ENCODE measurements at regions not wholly inside any gene's neighbourhood (a gene's known extent, or its start where the extent isn't known, plus 50 kb on each side); places are given as distances from the start of the nearest gene placed in this dataset.
A peak's percentile ranks its signal among the peaks of the same experiment; 100 is the strongest.

DNA sequence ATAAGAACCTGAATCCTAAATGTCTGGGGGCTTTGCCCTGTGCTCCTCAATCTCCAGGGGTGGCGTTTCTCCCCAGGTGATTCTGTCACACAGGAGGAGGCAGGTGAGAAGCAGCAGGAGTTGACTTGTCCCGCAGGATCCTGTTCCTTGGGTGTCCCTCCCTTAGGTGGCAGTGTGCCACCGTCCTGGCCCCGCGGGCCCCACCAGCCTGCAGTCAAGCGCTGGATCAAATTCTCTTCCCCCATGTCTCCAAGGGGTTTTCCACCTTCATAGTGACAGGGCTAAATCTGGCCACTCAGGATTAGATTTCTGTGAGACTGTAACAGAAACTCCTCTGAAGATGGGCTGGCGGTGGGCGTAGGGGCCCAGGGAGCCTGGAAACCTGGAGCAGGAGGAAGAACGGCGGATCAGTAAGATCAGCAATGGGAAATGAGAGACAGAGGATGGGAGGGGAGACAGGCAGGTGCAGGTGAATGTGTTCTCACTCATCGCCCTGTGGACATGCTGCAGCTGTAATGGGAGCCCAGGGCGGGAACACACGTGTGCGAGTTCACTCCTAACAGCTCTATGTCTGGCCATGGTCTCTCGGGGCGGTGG lies 329.2 kb upstream of the COBL start:
- no peak for DNase-seq
- no peaks in the 10 kb centered on the region for H3K36me3 ChIP-seq (ENCODE audit: control insufficient read depth, insufficient read depth, low read length)
- H2AK5ac ChIP-seq (ENCODE audit: low read length), result no peak overlapping the region
- H3K4me2 ChIP-seq (ENCODE audit: low read length), result no peak overlapping the region
- H2BK15ac ChIP-seq (replicated peaks; ENCODE audit: low read depth), result no peak overlapping the region
- no peak overlapping the region for H3K56ac ChIP-seq (ENCODE audit: low read length)
- no peak overlapping the region for H3K4me3 ChIP-seq (ENCODE audit: low read length)
- H4K8ac ChIP-seq (ENCODE audit: low read depth, low read length), result no peak overlapping the region
- H4K5ac ChIP-seq (ENCODE audit: low read length), result no peak overlapping the region
- no peak overlapping the region for H3K18ac ChIP-seq (ENCODE audit: low read length)
- no peak overlapping the region for H3K9ac ChIP-seq (ENCODE audit: low read length)
- H3K79me1 ChIP-seq (ENCODE audit: low read length), result no peaks in the 10 kb centered on the region
- H3K23ac ChIP-seq (ENCODE audit: low read length), result no peak overlapping the region
- H3K27ac ChIP-seq (ENCODE audit: low read depth, low read length), result no peak overlapping the region
- no peaks in the 10 kb centered on the region for H3K79me2 ChIP-seq (ENCODE audit: control insufficient read depth, insufficient read depth, low read length)
- peaks cover 5% of the 10 kb centered on the region for H3K4me1 ChIP-seq (ENCODE audit: control insufficient read depth, low read depth, low read length)
- WGBS (ENCODE audit: extremely low coverage, insufficient coverage, low lambda C conversion rate), result no CpG with 5 or more reads among the region's 16 CpGs
- H2BK120ac ChIP-seq (ENCODE audit: low read depth, low read length), result no peak overlapping the region
- H3K4ac ChIP-seq (ENCODE audit: low read depth, low read length), result no peak overlapping the region
- H3K27me3 ChIP-seq (ENCODE audit: insufficient read depth, low read length, poor library complexity), result no peaks in the 10 kb centered on the region
- H2BK5ac ChIP-seq (ENCODE audit: low read length), result no peak overlapping the region

DNA sequence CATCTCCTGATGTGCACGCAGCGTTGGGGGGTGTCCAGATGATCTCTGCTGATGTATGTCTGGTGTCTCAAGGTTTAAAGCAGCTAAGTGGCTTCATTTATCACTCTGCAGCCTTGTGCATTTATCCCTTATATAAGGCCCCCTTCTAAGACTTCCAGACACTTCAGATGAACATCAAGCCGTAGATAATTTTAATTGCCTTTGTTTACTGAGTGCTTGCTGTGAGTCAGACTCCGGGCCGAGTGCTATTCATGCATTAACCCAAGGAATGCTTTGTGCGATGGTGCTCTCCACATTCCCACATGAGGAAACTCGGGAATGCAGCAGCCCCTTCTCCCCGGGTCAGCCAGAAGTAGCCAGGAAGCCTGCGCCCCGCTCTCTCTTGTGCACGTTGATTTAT lies 328.6 kb upstream of the COBL start:
- Histone ChIP-seq H3K4ac (ENCODE audit: low read depth, low read length) (no peak overlapping the region), H4K8ac (ENCODE audit: low read depth, low read length) (no peak overlapping the region), H3K18ac (ENCODE audit: low read length) (no peak overlapping the region), H3K27ac (ENCODE audit: low read depth, low read length) (no peak overlapping the region), H3K23ac (ENCODE audit: low read length) (no peak overlapping the region), H3K4me2 (ENCODE audit: low read length) (no peak overlapping the region), H2BK15ac (replicated peaks; ENCODE audit: low read depth) (no peak overlapping the region), H3K79me2 (ENCODE audit: control insufficient read depth, insufficient read depth, low read length) (no peaks in the 10 kb centered on the region), H3K4me1 (ENCODE audit: control insufficient read depth, low read depth, low read length) (peaks cover 5% of the 10 kb centered on the region), H3K56ac (ENCODE audit: low read length) (no peak overlapping the region), H2BK120ac (ENCODE audit: low read depth, low read length) (no peak overlapping the region), H3K79me1 (ENCODE audit: low read length) (no peaks in the 10 kb centered on the region), H3K36me3 (ENCODE audit: control insufficient read depth, insufficient read depth, low read length) (no peaks in the 10 kb centered on the region), H2BK5ac (ENCODE audit: low read length) (no peak overlapping the region), H2AK5ac (ENCODE audit: low read length) (no peak overlapping the region), H3K4me3 (ENCODE audit: low read length) (no peak overlapping the region), H3K27me3 (ENCODE audit: insufficient read depth, low read length, poor library complexity) (no peaks in the 10 kb centered on the region), H3K9ac (ENCODE audit: low read length) (no peak overlapping the region), H4K5ac (ENCODE audit: low read length) (no peak overlapping the region)
- WGBS (ENCODE audit: extremely low coverage, insufficient coverage, low lambda C conversion rate), result no CpG with 5 or more reads among the region's 11 CpGs
- peak; percentile 30 for DNase-seq

DNA sequence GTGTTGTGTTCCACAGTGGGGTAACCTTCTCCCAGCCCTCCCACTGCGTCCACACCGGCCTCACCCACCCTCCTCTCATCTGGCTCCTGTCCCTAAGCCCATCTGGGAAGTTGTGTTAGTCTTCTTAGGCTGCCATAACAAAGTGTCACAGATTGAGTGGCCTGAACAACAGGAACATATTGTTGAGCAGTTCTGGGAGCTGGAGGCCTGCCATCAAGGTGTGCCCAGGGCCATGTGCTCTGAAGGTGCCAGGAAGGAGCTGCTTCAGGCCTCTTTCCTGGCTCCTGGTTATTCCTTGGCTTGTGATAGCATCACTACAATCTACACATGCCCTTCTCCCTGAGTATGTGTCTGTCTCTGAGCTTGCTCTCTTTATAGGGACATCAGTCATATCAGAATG lies 327.6 kb upstream of the COBL start:
- H3K56ac ChIP-seq (ENCODE audit: low read length), result no peak overlapping the region
- no peak overlapping the region for H2BK15ac ChIP-seq (replicated peaks; ENCODE audit: low read depth)
- no peak overlapping the region for H2BK120ac ChIP-seq (ENCODE audit: low read depth, low read length)
- no peak overlapping the region for H3K4me3 ChIP-seq (ENCODE audit: low read length)
- no peak overlapping the region for H4K8ac ChIP-seq (ENCODE audit: low read depth, low read length)
- no peak overlapping the region for H3K4ac ChIP-seq (ENCODE audit: low read depth, low read length)
- no peak overlapping the region for H2BK5ac ChIP-seq (ENCODE audit: low read length)
- no peak for DNase-seq
- H3K79me2 ChIP-seq (ENCODE audit: control insufficient read depth, insufficient read depth, low read length), result no peaks in the 10 kb centered on the region
- H3K23ac ChIP-seq (ENCODE audit: low read length), result no peak overlapping the region
- H3K27ac ChIP-seq (ENCODE audit: low read depth, low read length), result no peak overlapping the region
- no peak overlapping the region for H2AK5ac ChIP-seq (ENCODE audit: low read length)
- no peaks in the 10 kb centered on the region for H3K36me3 ChIP-seq (ENCODE audit: control insufficient read depth, insufficient read depth, low read length)
- H4K5ac ChIP-seq (ENCODE audit: low read length), result no peak overlapping the region
- peaks cover 5% of the 10 kb centered on the region for H3K4me1 ChIP-seq (ENCODE audit: control insufficient read depth, low read depth, low read length)
- H3K79me1 ChIP-seq (ENCODE audit: low read length), result no peaks in the 10 kb centered on the region
- no peaks in the 10 kb centered on the region for H3K27me3 ChIP-seq (ENCODE audit: insufficient read depth, low read length, poor library complexity)
- H3K4me2 ChIP-seq (ENCODE audit: low read length), result no peak overlapping the region
- H3K9ac ChIP-seq (ENCODE audit: low read length), result no peak overlapping the region
- H3K18ac ChIP-seq (ENCODE audit: low read length), result no peak overlapping the region
- no CpG with 5 or more reads among the region's 2 CpGs for WGBS (ENCODE audit: extremely low coverage, insufficient coverage, low lambda C conversion rate)

DNA sequence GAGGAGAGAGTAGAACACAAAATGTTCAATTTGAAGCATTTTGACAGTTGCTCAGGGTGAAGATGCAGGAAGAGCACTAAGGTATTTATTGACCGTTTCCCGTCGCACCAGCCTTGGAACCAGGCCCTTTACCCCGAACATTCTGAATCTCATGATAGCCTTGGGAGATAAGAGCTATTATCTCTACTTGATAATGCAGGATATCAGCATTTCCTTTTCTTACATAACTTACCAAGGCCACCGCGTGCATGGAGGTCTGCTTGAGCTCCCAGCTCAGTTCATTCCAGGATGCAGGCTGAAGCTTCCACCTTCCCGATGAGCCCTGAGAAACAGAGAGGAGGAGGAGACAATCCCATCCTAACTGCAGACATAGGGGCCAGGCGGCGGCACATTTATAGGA lies 324.2 kb upstream of the COBL start:
- no CpG with 5 or more reads among the region's 9 CpGs for WGBS (ENCODE audit: extremely low coverage, insufficient coverage, low lambda C conversion rate)
- H3K4me3 ChIP-seq (ENCODE audit: low read length), result no peak overlapping the region
- H3K56ac ChIP-seq (ENCODE audit: low read length), result no peak overlapping the region
- no peak overlapping the region for H2BK15ac ChIP-seq (replicated peaks; ENCODE audit: low read depth)
- H3K23ac ChIP-seq (ENCODE audit: low read length), result no peak overlapping the region
- H3K4me2 ChIP-seq (ENCODE audit: low read length), result no peak overlapping the region
- H3K79me1 ChIP-seq (ENCODE audit: low read length), result no peaks in the 10 kb centered on the region
- no peak overlapping the region for H3K18ac ChIP-seq (ENCODE audit: low read length)
- no peaks in the 10 kb centered on the region for H3K36me3 ChIP-seq (ENCODE audit: control insufficient read depth, insufficient read depth, low read length)
- H2BK120ac ChIP-seq (ENCODE audit: low read depth, low read length), result no peak overlapping the region
- no peak overlapping the region for H3K4ac ChIP-seq (ENCODE audit: low read depth, low read length)
- H3K27ac ChIP-seq (ENCODE audit: low read depth, low read length), result no peak overlapping the region
- H3K79me2 ChIP-seq (ENCODE audit: control insufficient read depth, insufficient read depth, low read length), result no peaks in the 10 kb centered on the region
- H3K9ac ChIP-seq (ENCODE audit: low read length), result no peak overlapping the region
- H3K4me1 ChIP-seq (ENCODE audit: control insufficient read depth, low read depth, low read length), result no peaks in the 10 kb centered on the region
- no peaks in the 10 kb centered on the region for H3K27me3 ChIP-seq (ENCODE audit: insufficient read depth, low read length, poor library complexity)
- DNase-seq, result peak; percentile 75
- H4K8ac ChIP-seq (ENCODE audit: low read depth, low read length), result no peak overlapping the region
- H4K5ac ChIP-seq (ENCODE audit: low read length), result no peak overlapping the region
- no peak overlapping the region for H2BK5ac ChIP-seq (ENCODE audit: low read length)
- no peak overlapping the region for H2AK5ac ChIP-seq (ENCODE audit: low read length)

DNA sequence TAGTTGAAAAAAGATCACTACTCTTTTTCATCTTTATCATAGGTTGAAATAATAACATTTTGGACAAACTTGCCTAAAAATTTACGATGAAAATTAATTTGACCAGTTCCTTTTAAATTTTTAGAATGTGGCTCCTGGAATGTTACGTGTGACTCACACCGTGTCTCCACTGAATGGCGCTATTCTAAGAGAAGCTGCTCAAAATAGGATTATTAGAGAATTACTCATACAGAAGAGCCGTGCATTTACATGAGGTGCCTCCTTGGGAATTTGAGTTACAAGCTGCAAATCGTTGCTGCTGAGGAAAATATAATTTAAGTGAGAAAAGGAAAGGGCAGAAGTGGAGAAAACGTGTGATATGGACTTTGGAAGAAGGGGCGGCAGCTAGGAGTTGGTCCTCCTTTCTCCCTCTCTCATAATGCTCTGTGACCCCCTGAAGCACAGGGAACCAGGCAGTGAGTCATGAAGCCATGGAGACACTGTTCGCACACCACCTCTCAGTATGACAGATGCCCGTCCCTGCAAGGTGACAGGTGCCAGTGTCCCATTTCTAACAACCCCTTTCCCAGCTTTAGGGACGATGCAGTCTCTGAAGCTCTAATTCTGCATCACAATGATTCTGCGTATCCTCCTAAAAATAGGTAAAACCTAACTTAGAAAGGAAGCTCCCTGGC lies 323.2 kb upstream of the COBL start:
- H3K36me3 ChIP-seq (ENCODE audit: control insufficient read depth, insufficient read depth, low read length), result no peaks in the 10 kb centered on the region
- no peak overlapping the region for H3K56ac ChIP-seq (ENCODE audit: low read length)
- no peak overlapping the region for H2BK15ac ChIP-seq (replicated peaks; ENCODE audit: low read depth)
- H3K27ac ChIP-seq (ENCODE audit: low read depth, low read length), result no peak overlapping the region
- H3K4ac ChIP-seq (ENCODE audit: low read depth, low read length), result no peak overlapping the region
- H2BK120ac ChIP-seq (ENCODE audit: low read depth, low read length), result no peak overlapping the region
- no peaks in the 10 kb centered on the region for H3K27me3 ChIP-seq (ENCODE audit: insufficient read depth, low read length, poor library complexity)
- no peak overlapping the region for H4K8ac ChIP-seq (ENCODE audit: low read depth, low read length)
- no peak overlapping the region for H3K18ac ChIP-seq (ENCODE audit: low read length)
- H3K4me2 ChIP-seq (ENCODE audit: low read length), result no peak overlapping the region
- H3K79me2 ChIP-seq (ENCODE audit: control insufficient read depth, insufficient read depth, low read length), result no peaks in the 10 kb centered on the region
- H4K5ac ChIP-seq (ENCODE audit: low read length), result no peak overlapping the region
- H2BK5ac ChIP-seq (ENCODE audit: low read length), result no peak overlapping the region
- H3K4me1 ChIP-seq (ENCODE audit: control insufficient read depth, low read depth, low read length), result no peaks in the 10 kb centered on the region
- no CpG with 5 or more reads among the region's 12 CpGs for WGBS (ENCODE audit: extremely low coverage, insufficient coverage, low lambda C conversion rate)
- no peak for DNase-seq
- H3K23ac ChIP-seq (ENCODE audit: low read length), result no peak overlapping the region
- no peak overlapping the region for H3K9ac ChIP-seq (ENCODE audit: low read length)
- no peaks in the 10 kb centered on the region for H3K79me1 ChIP-seq (ENCODE audit: low read length)
- H2AK5ac ChIP-seq (ENCODE audit: low read length), result no peak overlapping the region
- no peak overlapping the region for H3K4me3 ChIP-seq (ENCODE audit: low read length)

DNA sequence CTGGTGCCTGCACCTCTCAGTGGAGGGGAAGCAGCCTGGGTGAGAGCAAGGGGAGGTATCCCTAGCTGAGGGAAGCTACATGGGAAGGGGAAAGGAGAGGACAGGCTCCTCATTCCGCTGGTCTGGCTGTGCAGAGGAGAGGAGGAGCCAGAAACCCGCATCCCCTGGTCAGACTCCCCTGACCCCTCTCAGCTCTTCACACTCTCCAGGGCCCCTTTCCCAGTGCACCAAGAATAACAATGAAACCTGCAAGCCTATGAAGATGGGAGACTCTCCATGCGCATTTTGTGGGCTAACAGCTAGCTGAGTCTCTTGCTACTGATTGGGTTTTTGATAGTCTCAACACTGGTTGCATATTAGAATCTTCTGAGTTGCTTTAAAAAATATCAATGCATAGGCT lies 319.9 kb upstream of the COBL start:
- Histone ChIP-seq H2AK5ac (ENCODE audit: low read length) (no peak overlapping the region), H3K18ac (ENCODE audit: low read length) (peak overlapping the region; percentile 4), H2BK15ac (replicated peaks; ENCODE audit: low read depth) (no peak overlapping the region), H2BK5ac (ENCODE audit: low read length) (no peak overlapping the region), H4K8ac (ENCODE audit: low read depth, low read length) (no peak overlapping the region), H3K27ac (ENCODE audit: low read depth, low read length) (no peak overlapping the region), H3K27me3 (ENCODE audit: insufficient read depth, low read length, poor library complexity) (no peaks in the 10 kb centered on the region), H3K4me3 (ENCODE audit: low read length) (no peak overlapping the region), H3K36me3 (ENCODE audit: control insufficient read depth, insufficient read depth, low read length) (no peaks in the 10 kb centered on the region), H3K23ac (ENCODE audit: low read length) (peak overlapping the region; percentile 15), H3K4me2 (ENCODE audit: low read length) (no peak overlapping the region), H3K56ac (ENCODE audit: low read length) (no peak overlapping the region), H2BK120ac (ENCODE audit: low read depth, low read length) (no peak overlapping the region), H3K4ac (ENCODE audit: low read depth, low read length) (peak overlapping the region; percentile 17), H3K79me2 (ENCODE audit: control insufficient read depth, insufficient read depth, low read length) (no peaks in the 10 kb centered on the region), H4K5ac (ENCODE audit: low read length) (no peak overlapping the region), H3K79me1 (ENCODE audit: low read length) (no peaks in the 10 kb centered on the region), H3K4me1 (ENCODE audit: control insufficient read depth, low read depth, low read length) (no peaks in the 10 kb centered on the region), H3K9ac (ENCODE audit: low read length) (no peak overlapping the region)
- no peak for DNase-seq
- WGBS (ENCODE audit: extremely low coverage, insufficient coverage, low lambda C conversion rate), result no CpG with 5 or more reads among the region's 3 CpGs
